ENCODE measurements at regions not wholly inside any gene's neighbourhood (a gene's known extent, or its start where the extent isn't known, plus 50 kb on each side); places are given as distances from the start of the nearest gene placed in this dataset.

DNA sequence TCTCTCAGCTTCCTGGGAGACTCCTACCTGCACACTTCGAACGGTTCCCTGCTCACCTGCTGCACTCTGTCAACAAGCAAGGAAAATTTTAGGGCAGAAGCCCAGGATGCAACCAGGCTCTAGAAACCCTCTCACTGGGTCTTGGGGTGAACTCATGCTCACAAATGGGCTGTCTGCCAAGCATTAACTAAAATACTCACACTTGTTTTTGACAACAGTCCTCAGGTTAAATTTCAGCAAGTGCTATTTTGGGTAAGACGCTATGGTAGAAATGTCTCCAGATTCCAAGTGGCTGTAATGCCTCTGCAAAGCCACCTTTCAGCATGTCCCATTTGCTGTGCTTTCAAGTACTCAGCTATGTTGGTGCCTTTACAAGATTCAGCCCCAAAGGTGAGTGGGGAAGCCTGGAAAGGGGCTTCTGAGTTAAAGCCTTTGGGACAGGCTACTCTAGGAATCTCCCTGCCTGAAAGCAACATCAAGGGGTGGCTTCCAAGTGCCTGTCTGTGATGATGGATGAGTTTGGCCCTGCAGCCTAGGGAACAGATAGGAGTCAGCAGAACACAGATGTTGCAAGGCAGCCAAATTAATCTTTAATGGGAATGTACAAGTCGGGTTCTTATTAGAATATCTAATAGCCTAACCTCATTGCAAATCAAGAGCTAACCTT lies 211.9 kb upstream of the SPAG17 start:
- TF ChIP-seq, protein P1, sequence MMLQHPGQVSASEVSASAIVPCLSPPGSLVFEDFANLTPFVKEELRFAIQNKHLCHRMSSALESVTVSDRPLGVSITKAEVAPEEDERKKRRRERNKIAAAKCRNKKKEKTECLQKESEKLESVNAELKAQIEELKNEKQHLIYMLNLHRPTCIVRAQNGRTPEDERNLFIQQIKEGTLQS (CRISPR knock-in tag; IDR thresholded peaks at IDR 0.05), result no peak
- TF ChIP-seq, protein P2, sequence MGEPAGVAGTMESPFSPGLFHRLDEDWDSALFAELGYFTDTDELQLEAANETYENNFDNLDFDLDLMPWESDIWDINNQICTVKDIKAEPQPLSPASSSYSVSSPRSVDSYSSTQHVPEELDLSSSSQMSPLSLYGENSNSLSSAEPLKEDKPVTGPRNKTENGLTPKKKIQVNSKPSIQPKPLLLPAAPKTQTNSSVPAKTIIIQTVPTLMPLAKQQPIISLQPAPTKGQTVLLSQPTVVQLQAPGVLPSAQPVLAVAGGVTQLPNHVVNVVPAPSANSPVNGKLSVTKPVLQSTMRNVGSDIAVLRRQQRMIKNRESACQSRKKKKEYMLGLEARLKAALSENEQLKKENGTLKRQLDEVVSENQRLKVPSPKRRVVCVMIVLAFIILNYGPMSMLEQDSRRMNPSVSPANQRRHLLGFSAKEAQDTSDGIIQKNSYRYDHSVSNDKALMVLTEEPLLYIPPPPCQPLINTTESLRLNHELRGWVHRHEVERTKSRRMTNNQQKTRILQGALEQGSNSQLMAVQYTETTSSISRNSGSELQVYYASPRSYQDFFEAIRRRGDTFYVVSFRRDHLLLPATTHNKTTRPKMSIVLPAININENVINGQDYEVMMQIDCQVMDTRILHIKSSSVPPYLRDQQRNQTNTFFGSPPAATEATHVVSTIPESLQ (CRISPR knock-in tag; conservative IDR thresholded peaks at IDR 0.05), result no peak
- TF ChIP-seq HDAC2 (CRISPR knock-in tag; IDR thresholded peaks at IDR 0.05) (no peak), MTF1 (CRISPR knock-in tag; IDR thresholded peaks at IDR 0.05) (no peak), ZNF501 (CRISPR knock-in tag; IDR thresholded peaks at IDR 0.05) (no peak), POLR2A (IDR thresholded peaks at IDR 0.05; ENCODE audit: insufficient read depth in 1 of 2, low read depth in 2 of 2, low read length in 2 of 2) (no peak)
- TF ChIP-seq, protein P3, sequence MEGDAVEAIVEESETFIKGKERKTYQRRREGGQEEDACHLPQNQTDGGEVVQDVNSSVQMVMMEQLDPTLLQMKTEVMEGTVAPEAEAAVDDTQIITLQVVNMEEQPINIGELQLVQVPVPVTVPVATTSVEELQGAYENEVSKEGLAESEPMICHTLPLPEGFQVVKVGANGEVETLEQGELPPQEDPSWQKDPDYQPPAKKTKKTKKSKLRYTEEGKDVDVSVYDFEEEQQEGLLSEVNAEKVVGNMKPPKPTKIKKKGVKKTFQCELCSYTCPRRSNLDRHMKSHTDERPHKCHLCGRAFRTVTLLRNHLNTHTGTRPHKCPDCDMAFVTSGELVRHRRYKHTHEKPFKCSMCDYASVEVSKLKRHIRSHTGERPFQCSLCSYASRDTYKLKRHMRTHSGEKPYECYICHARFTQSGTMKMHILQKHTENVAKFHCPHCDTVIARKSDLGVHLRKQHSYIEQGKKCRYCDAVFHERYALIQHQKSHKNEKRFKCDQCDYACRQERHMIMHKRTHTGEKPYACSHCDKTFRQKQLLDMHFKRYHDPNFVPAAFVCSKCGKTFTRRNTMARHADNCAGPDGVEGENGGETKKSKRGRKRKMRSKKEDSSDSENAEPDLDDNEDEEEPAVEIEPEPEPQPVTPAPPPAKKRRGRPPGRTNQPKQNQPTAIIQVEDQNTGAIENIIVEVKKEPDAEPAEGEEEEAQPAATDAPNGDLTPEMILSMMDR (CRISPR knock-in tag; IDR thresholded peaks at IDR 0.05), result no peak
- TF ChIP-seq, protein P4, sequence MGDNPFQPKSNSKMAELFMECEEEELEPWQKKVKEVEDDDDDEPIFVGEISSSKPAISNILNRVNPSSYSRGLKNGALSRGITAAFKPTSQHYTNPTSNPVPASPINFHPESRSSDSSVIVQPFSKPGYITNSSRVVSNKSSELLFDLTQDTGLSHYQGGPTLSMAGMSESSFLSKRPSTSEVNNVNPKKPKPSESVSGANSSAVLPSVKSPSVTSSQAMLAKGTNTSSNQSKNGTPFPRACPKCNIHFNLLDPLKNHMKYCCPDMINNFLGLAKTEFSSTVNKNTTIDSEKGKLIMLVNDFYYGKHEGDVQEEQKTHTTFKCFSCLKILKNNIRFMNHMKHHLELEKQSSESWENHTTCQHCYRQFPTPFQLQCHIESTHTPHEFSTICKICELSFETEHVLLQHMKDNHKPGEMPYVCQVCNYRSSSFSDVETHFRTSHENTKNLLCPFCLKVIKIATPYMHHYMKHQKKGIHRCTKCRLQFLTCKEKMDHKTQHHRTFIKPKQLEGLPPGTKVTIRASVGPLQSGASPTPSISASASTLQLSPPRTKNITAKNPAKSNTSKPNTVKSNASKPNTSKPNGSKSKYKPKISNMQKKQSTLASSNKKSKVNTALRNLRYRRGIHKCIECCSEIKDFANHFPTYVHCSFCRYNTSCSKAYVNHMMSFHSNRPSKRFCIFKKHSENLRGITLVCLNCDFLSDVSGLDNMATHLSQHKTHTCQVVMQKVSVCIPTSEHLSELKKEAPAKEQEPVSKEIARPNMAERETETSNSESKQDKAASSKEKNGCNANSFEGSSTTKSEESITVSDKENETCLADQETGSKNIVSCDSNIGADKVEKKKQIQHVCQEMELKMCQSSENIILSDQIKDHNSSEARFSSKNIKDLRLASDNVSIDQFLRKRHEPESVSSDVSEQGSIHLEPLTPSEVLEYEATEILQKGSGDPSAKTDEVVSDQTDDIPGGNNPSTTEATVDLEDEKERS (CRISPR knock-in tag; IDR thresholded peaks at IDR 0.05), result no peak
